RPMI8226 (cell line): ENCODE measurements at regions not wholly inside any gene's neighbourhood (a gene's known extent, or its start where the extent isn't known, plus 50 kb on each side); places are given as distances from the start of the nearest gene placed in this dataset.
"Not testable (repeated sequence)": the region's sequence is repeated elsewhere in the genome, so short reads cannot be mapped to it uniquely, and the experiment has no call there.

Experiments used
- DNase-seq: peaks from one replicate; pipeline ENCODE4 v3.0.0-alpha.2; 2015

GRCh38 chr2:138066139-138066806, 102.0 kb downstream of the HNMT start:
- DNase-seq, result no peak

- no peak for DNase-seq
Measured at GRCh38 chr2:138066841-138067240, 102.6 kb downstream of the HNMT start.

GRCh38 chr2:138068669-138069068, 104.4 kb downstream of the HNMT start:
- not testable (repeated sequence) for DNase-seq

GRCh38 chr2:138071042-138071719, 106.9 kb downstream of the HNMT start:
- DNase-seq, result not testable (repeated sequence)

- DNase-seq, result no peak
Measured at GRCh38 chr2:138071720-138072719, 107.7 kb downstream of the HNMT start.

GRCh38 chr2:138078153-138078552, 113.9 kb downstream of the HNMT start:
- DNase-seq, result no peak

GRCh38 chr2:138079976-138080375, 115.7 kb downstream of the HNMT start:
- no peak for DNase-seq

- no peak for DNase-seq
Measured at GRCh38 chr2:138081225-138082073, 117.2 kb downstream of the HNMT start.

GRCh38 chr2:138084206-138084605, 119.9 kb downstream of the HNMT start:
- DNase-seq, result no peak

GRCh38 chr2:138085441-138085840, 121.2 kb downstream of the HNMT start:
- DNase-seq, result not testable (repeated sequence)

GRCh38 chr2:138086576-138086975, 122.3 kb downstream of the HNMT start:
- DNase-seq, result no peak

- no peak for DNase-seq
Measured at GRCh38 chr2:138087751-138088593, 123.7 kb downstream of the HNMT start.

- DNase-seq, result peak; percentile 23
Measured at GRCh38 chr2:138090330-138090729, 126.1 kb downstream of the HNMT start.

- no peak for DNase-seq
Measured at GRCh38 chr2:138093455-138093854, 129.2 kb downstream of the HNMT start.

GRCh38 chr2:138094031-138094430, 129.8 kb downstream of the HNMT start:
- no peak for DNase-seq

- no peak for DNase-seq
Measured at GRCh38 chr2:138095336-138095735, 131.1 kb downstream of the HNMT start.

- DNase-seq, result not testable (repeated sequence)
Measured at GRCh38 chr2:138099288-138099687, 135.0 kb downstream of the HNMT start.

- no peak for DNase-seq
Measured at GRCh38 chr2:138101718-138102117, 137.4 kb downstream of the HNMT start.

- DNase-seq, result no peak
Measured at GRCh38 chr2:138102664-138103063, 138.4 kb downstream of the HNMT start.

- DNase-seq, result no peak
Measured at GRCh38 chr2:138103156-138103555, 138.9 kb downstream of the HNMT start.

GRCh38 chr2:138104071-138104470, 139.8 kb downstream of the HNMT start:
- no peak for DNase-seq
